ENCODE measurements at regions not wholly inside any gene's neighbourhood (a gene's known extent, or its start where the extent isn't known, plus 50 kb on each side); places are given as distances from the start of the nearest gene placed in this dataset.

- no peaks in the 10 kb centered on the region for H3K79me2 ChIP-seq (ENCODE audit: low read depth)
- H3K9me2 ChIP-seq (ENCODE audit: insufficient read depth), result no peaks in the 10 kb centered on the region
- POLR2A ChIA-PET (ENCODE audit: unreplicated experiment), result no interaction called here
- H3K4me1 ChIP-seq (replicated peaks; ENCODE audit: insufficient read depth), result no peaks in the 10 kb centered on the region
- no peak overlapping the region for H3K27ac ChIP-seq
- intact Hi-C loops (cut with micrococcal nuclease; ENCODE audit: unreplicated experiment), result no loop called here
- H4K20me1 ChIP-seq (ENCODE audit: insufficient read depth), result no peaks in the 10 kb centered on the region
- H3K4me3 ChIP-seq, result no peak overlapping the region
- no peaks in the 10 kb centered on the region for H3K36me3 ChIP-seq (ENCODE audit: low read depth)
- H3K9me3 ChIP-seq (ENCODE audit: insufficient read depth, low read depth), result no peaks in the 10 kb centered on the region
- CTCF ChIA-PET, result no interaction called here
- DNase-seq, result no peak
- H3K4me2 ChIP-seq, result no peak overlapping the region
- no peak overlapping the region for H2AFZ ChIP-seq
- no peak for TF ChIP-seq EZH2 (IDR thresholded peaks at IDR 0.05; ENCODE audit: low read depth)
- no peak for TF ChIP-seq CTCF (conservative IDR thresholded peaks at IDR 0.05)
- no peaks in the 10 kb centered on the region for H3K27me3 ChIP-seq (ENCODE audit: insufficient read depth, low read depth)
- no peaks in the 10 kb centered on the region for H3F3A ChIP-seq (ENCODE audit: insufficient read depth, low read depth)
- no TSS peak for BruUV-seq (replicated peaks)
These were observed 1592.7 kb upstream of the ACVR2A start for GRCh38 chr2:146252119-146252518.

- H3F3A ChIP-seq (ENCODE audit: insufficient read depth, low read depth), result no peaks in the 10 kb centered on the region
- no peak for TF ChIP-seq CTCF (conservative IDR thresholded peaks at IDR 0.05)
- no peak for TF ChIP-seq EZH2 (IDR thresholded peaks at IDR 0.05; ENCODE audit: low read depth)
- no peaks in the 10 kb centered on the region for H3K4me1 ChIP-seq (replicated peaks; ENCODE audit: insufficient read depth)
- no peak overlapping the region for H3K4me3 ChIP-seq
- no peaks in the 10 kb centered on the region for H3K79me2 ChIP-seq (ENCODE audit: low read depth)
- no peaks in the 10 kb centered on the region for H3K27me3 ChIP-seq (ENCODE audit: insufficient read depth, low read depth)
- H3K36me3 ChIP-seq (ENCODE audit: low read depth), result no peaks in the 10 kb centered on the region
- no peaks in the 10 kb centered on the region for H3K9me3 ChIP-seq (ENCODE audit: insufficient read depth, low read depth)
- H3K4me2 ChIP-seq, result no peak overlapping the region
- no peak overlapping the region for H2AFZ ChIP-seq
- ChIA-PET POLR2A (ENCODE audit: unreplicated experiment) (no interaction called here), CTCF (no interaction called here)
- DNase-seq, result no peak
- H3K27ac ChIP-seq, result no peak overlapping the region
- intact Hi-C loops (cut with micrococcal nuclease; ENCODE audit: unreplicated experiment), result no loop called here
- BruUV-seq (replicated peaks), result no TSS peak
- no peaks in the 10 kb centered on the region for H3K9me2 ChIP-seq (ENCODE audit: insufficient read depth)
- no peaks in the 10 kb centered on the region for H4K20me1 ChIP-seq (ENCODE audit: insufficient read depth)
These were observed 1593.5 kb upstream of the ACVR2A start for GRCh38 chr2:146251328-146251727.

GRCh38 chr2:146246736-146247523 is 1597.9 kb upstream of the ACVR2A start:
- ChIA-PET POLR2A (ENCODE audit: unreplicated experiment) (no interaction called here), CTCF (no interaction called here)
- Histone ChIP-seq H3K79me2 (ENCODE audit: low read depth) (no peaks in the 10 kb centered on the region), H3F3A (ENCODE audit: insufficient read depth, low read depth) (no peaks in the 10 kb centered on the region), H4K20me1 (ENCODE audit: insufficient read depth) (no peaks in the 10 kb centered on the region), H3K4me1 (replicated peaks; ENCODE audit: insufficient read depth) (no peaks in the 10 kb centered on the region), H3K9me3 (ENCODE audit: insufficient read depth, low read depth) (no peaks in the 10 kb centered on the region), H3K4me3 (no peak overlapping the region), H3K27me3 (ENCODE audit: insufficient read depth, low read depth) (no peaks in the 10 kb centered on the region), H3K27ac (no peak overlapping the region), H3K9me2 (ENCODE audit: insufficient read depth) (no peaks in the 10 kb centered on the region), H3K36me3 (ENCODE audit: low read depth) (no peaks in the 10 kb centered on the region), H3K4me2 (no peak overlapping the region), H2AFZ (no peak overlapping the region)
- no TSS peak for BruUV-seq (replicated peaks)
- TF ChIP-seq CTCF (conservative IDR thresholded peaks at IDR 0.05) (no peak), EZH2 (IDR thresholded peaks at IDR 0.05; ENCODE audit: low read depth) (no peak)
- DNase-seq, result no peak
- intact Hi-C loops (cut with micrococcal nuclease; ENCODE audit: unreplicated experiment), result no loop called here
